KMS-11 (cell line): ENCODE measurements at regions not wholly inside any gene's neighbourhood (a gene's known extent, or its start where the extent isn't known, plus 50 kb on each side); places are given as distances from the start of the nearest gene placed in this dataset.
A peak's percentile ranks its signal among the peaks of the same experiment; 100 is the strongest.

Source experiments
- H2AFZ ChIP-seq: fragments of 200-600 bp; sonication (generic); 2 replicates; pipeline ENCODE4 v1.6.1; 2016; ENCODE audit warnings: antibody characterized with exemption, mixed run types, low read depth
- H3K27ac ChIP-seq: fragments of 200-600 bp; sonication (generic); 2 replicates; pipeline ENCODE4 v1.6.1; 2016; ENCODE audit warnings: mild to moderate bottlenecking, mixed run types
- H3K27me3 ChIP-seq: fragments of 200-600 bp; sonication (generic); 2 replicates; pipeline ENCODE4 v1.6.1; 2017; ENCODE audit warnings: mild to moderate bottlenecking, low read depth, mixed run types, moderate library complexity; ENCODE audit not compliant: insufficient read depth
- H3K36me3 ChIP-seq: fragments of 200-600 bp; sonication (generic); 2 replicates; pipeline ENCODE4 v1.6.1; 2017; ENCODE audit warnings: mild to moderate bottlenecking, mixed run types; ENCODE audit not compliant: insufficient read depth
- H3K4me1 ChIP-seq: fragments of 200-600 bp; sonication (generic); 2 replicates; pipeline ENCODE4 v1.6.1; 2016; ENCODE audit warnings: mild to moderate bottlenecking, low read depth, mixed run types; ENCODE audit not compliant: poor library complexity, severe bottlenecking
- H3K4me2 ChIP-seq: fragments of 200-600 bp; sonication (generic); 2 replicates; pipeline ENCODE4 v1.7.0; 2016; ENCODE audit warnings: mild to moderate bottlenecking, mixed run types
- H3K4me3 ChIP-seq: fragments of 200-600 bp; sonication (generic); IDR thresholded peaks from 2 replicates; pipeline ENCODE4 v1.6.1; 2017; ENCODE audit warnings: low read depth, low read length, mixed read lengths; ENCODE audit not compliant: insufficient read depth
- H3K79me2 ChIP-seq: fragments of 200-600 bp; sonication (generic); 2 replicates; pipeline ENCODE4 v1.6.1; 2016; ENCODE audit warnings: low read depth, mixed run types; ENCODE audit not compliant: insufficient read depth
- H3K9ac ChIP-seq: fragments of 200-600 bp; sonication (generic); 2 replicates; pipeline ENCODE4 v1.6.1; 2016; ENCODE audit warnings: mild to moderate bottlenecking, mixed run types
- H4K20me1 ChIP-seq: fragments of 200-600 bp; sonication (generic); 2 replicates; pipeline ENCODE4 v1.6.1; 2016; ENCODE audit warnings: mild to moderate bottlenecking, mixed run types; ENCODE audit not compliant: insufficient read depth
- TF ChIP-seq, protein P1 (sequence below): fragments of 200-600 bp; sonication (generic); conservative IDR thresholded peaks from 2 replicates; pipeline ENCODE4 v1.6.1; 2017; ENCODE audit warnings: low read depth, mild to moderate bottlenecking, antibody characterized with exemption, low read length, moderate library complexity, mixed read lengths

DNA sequence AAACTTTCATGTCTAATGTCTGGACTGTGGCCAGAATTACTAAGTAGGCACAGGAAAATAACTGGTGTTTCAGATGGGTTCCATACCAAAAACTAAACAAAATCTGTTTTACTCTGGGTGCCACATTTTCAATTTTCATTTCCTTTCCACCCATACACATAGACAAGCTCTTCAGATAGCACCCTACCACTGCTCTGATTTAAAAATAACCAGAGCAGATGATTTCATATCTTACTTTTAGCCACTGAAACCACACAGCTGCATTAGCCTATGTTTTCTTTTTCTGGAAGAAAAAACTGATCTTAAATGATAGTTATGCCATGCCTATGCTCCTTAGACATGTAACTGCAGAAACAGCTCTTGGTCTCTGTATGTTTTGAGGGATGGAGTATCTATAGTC lies 647.6 kb downstream of the CPS1 start:
- Histone ChIP-seq H3K36me3 (no peaks in the 10 kb centered on the region), H3K9ac (no peak overlapping the region; the same call in 1 of the 2 replicates), H2AFZ (peak overlapping the region; percentile 12; the same call in 1 of the 2 replicates), H3K79me2 (no peaks in the 10 kb centered on the region), H3K27me3 (no peaks in the 10 kb centered on the region), H4K20me1 (no peaks in the 10 kb centered on the region), H3K4me3 (no peak overlapping the region), H3K4me1 (peaks cover 39% of the 10 kb centered on the region), H3K27ac (peak overlapping the region; percentile 62), H3K4me2 (peak overlapping the region; percentile 50)
- TF ChIP-seq, protein P1, sequence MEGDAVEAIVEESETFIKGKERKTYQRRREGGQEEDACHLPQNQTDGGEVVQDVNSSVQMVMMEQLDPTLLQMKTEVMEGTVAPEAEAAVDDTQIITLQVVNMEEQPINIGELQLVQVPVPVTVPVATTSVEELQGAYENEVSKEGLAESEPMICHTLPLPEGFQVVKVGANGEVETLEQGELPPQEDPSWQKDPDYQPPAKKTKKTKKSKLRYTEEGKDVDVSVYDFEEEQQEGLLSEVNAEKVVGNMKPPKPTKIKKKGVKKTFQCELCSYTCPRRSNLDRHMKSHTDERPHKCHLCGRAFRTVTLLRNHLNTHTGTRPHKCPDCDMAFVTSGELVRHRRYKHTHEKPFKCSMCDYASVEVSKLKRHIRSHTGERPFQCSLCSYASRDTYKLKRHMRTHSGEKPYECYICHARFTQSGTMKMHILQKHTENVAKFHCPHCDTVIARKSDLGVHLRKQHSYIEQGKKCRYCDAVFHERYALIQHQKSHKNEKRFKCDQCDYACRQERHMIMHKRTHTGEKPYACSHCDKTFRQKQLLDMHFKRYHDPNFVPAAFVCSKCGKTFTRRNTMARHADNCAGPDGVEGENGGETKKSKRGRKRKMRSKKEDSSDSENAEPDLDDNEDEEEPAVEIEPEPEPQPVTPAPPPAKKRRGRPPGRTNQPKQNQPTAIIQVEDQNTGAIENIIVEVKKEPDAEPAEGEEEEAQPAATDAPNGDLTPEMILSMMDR = no peak

DNA sequence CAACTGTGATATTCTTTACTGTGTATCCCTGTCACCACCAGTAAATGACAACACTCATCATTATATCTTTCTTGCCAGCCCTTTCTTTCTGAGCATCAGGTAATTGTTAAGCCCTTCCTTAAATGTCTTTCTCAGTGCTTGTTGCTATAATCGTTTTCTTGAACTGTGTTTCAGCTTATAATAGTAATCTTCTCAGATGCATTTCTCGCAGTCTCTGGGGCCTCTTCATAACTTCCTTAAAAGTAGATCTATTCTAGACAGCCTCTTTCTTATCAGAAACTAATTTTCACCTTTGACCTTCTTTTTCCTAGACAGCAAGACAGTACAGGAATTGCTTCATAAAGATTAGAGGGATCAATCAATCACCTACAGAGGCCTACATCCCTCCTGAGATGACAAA lies 648.1 kb downstream of the CPS1 start:
- peak overlapping the region; percentile 62 for H3K27ac ChIP-seq
- no peaks in the 10 kb centered on the region for H3K79me2 ChIP-seq
- H2AFZ ChIP-seq = peak overlapping the region; percentile 12; the same call in 1 of the 2 replicates
- H3K9ac ChIP-seq = no peak overlapping the region; the same call in 1 of the 2 replicates
- peaks cover 39% of the 10 kb centered on the region for H3K4me1 ChIP-seq
- no peaks in the 10 kb centered on the region for H4K20me1 ChIP-seq
- H3K4me3 ChIP-seq = no peak overlapping the region
- no peaks in the 10 kb centered on the region for H3K27me3 ChIP-seq
- peak overlapping the region; percentile 50 for H3K4me2 ChIP-seq
- H3K36me3 ChIP-seq = no peaks in the 10 kb centered on the region
- TF ChIP-seq, protein P1 = no peak

DNA sequence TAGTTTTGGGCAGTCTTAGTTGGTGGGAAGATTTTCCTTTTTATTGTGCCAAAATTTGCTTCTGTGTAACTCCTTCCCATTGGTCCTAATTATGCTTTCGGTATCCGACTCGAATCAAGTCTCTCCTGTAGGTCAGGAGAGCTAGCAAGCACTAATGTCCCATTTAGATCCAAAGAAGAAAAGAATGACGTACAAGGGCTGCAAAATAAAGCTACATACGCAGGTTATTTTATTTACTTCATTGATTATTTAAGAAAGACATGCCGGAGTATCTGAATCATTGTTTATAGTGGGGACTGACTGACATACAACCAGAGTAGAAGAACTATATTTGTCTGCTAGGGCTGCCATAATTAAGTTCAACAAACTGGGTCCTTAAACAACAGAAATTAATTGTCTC lies 648.5 kb downstream of the CPS1 start:
- no peaks in the 10 kb centered on the region for H3K36me3 ChIP-seq
- peak overlapping the region; percentile 12; the same call in 1 of the 2 replicates for H2AFZ ChIP-seq
- peaks cover 39% of the 10 kb centered on the region for H3K4me1 ChIP-seq
- H4K20me1 ChIP-seq = no peaks in the 10 kb centered on the region
- TF ChIP-seq, protein P1 = no peak
- no peak overlapping the region for H3K9ac ChIP-seq
- no peaks in the 10 kb centered on the region for H3K27me3 ChIP-seq
- no peak overlapping the region for H3K4me3 ChIP-seq
- H3K27ac ChIP-seq = peak overlapping the region; percentile 62; the same call in 1 of the 2 replicates
- peak overlapping the region; percentile 50 for H3K4me2 ChIP-seq
- H3K79me2 ChIP-seq = no peaks in the 10 kb centered on the region

DNA sequence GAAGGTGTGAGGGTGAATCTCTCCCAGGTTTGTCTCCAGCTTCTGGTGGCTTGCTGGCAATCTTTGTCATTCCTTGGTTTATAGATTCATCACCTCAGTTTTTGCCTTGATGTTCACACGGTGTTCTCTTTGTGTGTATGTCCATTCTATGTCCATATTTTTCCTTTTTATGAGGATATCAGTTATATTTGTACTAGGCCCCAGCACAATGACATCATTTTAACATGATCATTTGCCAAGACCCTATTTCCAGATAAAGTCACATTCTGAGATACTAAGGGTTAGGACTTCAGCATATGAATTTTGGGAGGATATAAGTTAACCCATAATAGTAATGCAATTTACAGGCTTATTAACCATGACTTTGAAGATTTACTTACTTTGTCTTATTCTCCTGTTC lies 649.0 kb downstream of the CPS1 start:
- H3K36me3 ChIP-seq = no peaks in the 10 kb centered on the region
- no peak overlapping the region for H3K4me3 ChIP-seq
- peaks cover 39% of the 10 kb centered on the region for H3K4me1 ChIP-seq
- TF ChIP-seq, protein P1 = no peak
- H3K27ac ChIP-seq = no peak overlapping the region; the same call in 1 of the 2 replicates
- no peaks in the 10 kb centered on the region for H4K20me1 ChIP-seq
- no peak overlapping the region for H3K9ac ChIP-seq
- no peak overlapping the region for H2AFZ ChIP-seq
- no peak overlapping the region for H3K4me2 ChIP-seq
- no peaks in the 10 kb centered on the region for H3K27me3 ChIP-seq
- H3K79me2 ChIP-seq = no peaks in the 10 kb centered on the region
